PC-3 (cell line): ENCODE measurements at regions not wholly inside any gene's neighbourhood (a gene's known extent, or its start where the extent isn't known, plus 50 kb on each side); places are given as distances from the start of the nearest gene placed in this dataset.

Experiments
- ATAC-seq: fragments of 200-7000 bp; cut with Tn5 transposase; 2 replicates; pipeline ENCODE4 v1.9.1; 2020; ENCODE audit warnings: mild to moderate bottlenecking, moderate library complexity
- BruUV-seq: library from RNA; stranded (reverse); fragments of 400-500 nt; replicated peaks from 2 replicates; lab custom pipeline; 2021; lab: Mats Ljungman, UMichigan
- CTCF ChIA-PET: fragments of 300-600 bp; sonication (Branson Sonifier 250); formaldehyde crosslinking; loops from one replicate; lab custom pipeline; 2022; ENCODE audit warnings: antibody characterized with exemption; lab: Charles Lee
- POLR2A ChIA-PET: fragments of 300-600 bp; sonication (Branson Sonifier 250); formaldehyde crosslinking; loops from one replicate; lab custom pipeline; 2022; ENCODE audit warnings: antibody characterized with exemption; ENCODE audit not compliant: unreplicated experiment; lab: Charles Lee
- DNase-seq: peaks from one replicate; pipeline ENCODE4 v3.0.0-alpha.2; 2015
- H2AFZ ChIP-seq: fragments of 300-600 bp; sonication (generic); 2 replicates; pipeline ENCODE4 v1.6.0; 2016; ENCODE audit warnings: antibody characterized with exemption, low read length
- H3F3A ChIP-seq: fragments of 300-600 bp; sonication (generic); one replicate; pipeline ENCODE4 v1.6.0; 2017; ENCODE audit warnings: antibody characterized with exemption, low read length, control low read depth, mild to moderate bottlenecking; ENCODE audit not compliant: unreplicated experiment
- H3K27ac ChIP-seq: fragments of 300-600 bp; sonication (generic); 2 replicates; pipeline ENCODE4 v1.5.1; 2016; ENCODE audit warnings: mild to moderate bottlenecking, low read length
- H3K27me3 ChIP-seq: fragments of 300-600 bp; sonication (generic); 2 replicates; pipeline ENCODE4 v1.6.1; 2016; ENCODE audit warnings: low read length, mixed read lengths
- H3K36me3 ChIP-seq: fragments of 300-600 bp; sonication (generic); 2 replicates; pipeline ENCODE4 v1.6.1; 2016; ENCODE audit warnings: low read depth, mixed run types, low read length, mixed read lengths
- H3K4me1 ChIP-seq: fragments of 300-600 bp; sonication (generic); 2 replicates; pipeline ENCODE4 v1.5.1; 2016; ENCODE audit warnings: low read length; ENCODE audit not compliant: insufficient read depth
- H3K4me2 ChIP-seq: fragments of 300-600 bp; sonication (generic); 2 replicates; pipeline ENCODE4 v1.6.0; 2016; ENCODE audit warnings: low read length
- H3K4me3 ChIP-seq: fragments of 300-600 bp; sonication (generic); 2 replicates; pipeline ENCODE4 v1.5.1; 2016; ENCODE audit warnings: mild to moderate bottlenecking, low read length, mixed read lengths
- H3K79me2 ChIP-seq: fragments of 300-600 bp; sonication (generic); 2 replicates; pipeline ENCODE4 v1.6.1; 2017; ENCODE audit warnings: low read length, mixed read lengths
- H3K9ac ChIP-seq: fragments of 300-600 bp; sonication (generic); 2 replicates; pipeline ENCODE4 v1.6.0; 2016; ENCODE audit warnings: mild to moderate bottlenecking, low read length
- H3K9me2 ChIP-seq: fragments of 300-600 bp; sonication (generic); replicated peaks from 2 replicates; pipeline ENCODE4 v1.6.1; 2016; ENCODE audit warnings: mixed run types, low read length, mixed read lengths
- H3K9me3 ChIP-seq: fragments of 300-600 bp; sonication (generic); 2 replicates; pipeline ENCODE4 v1.6.1; 2016; ENCODE audit warnings: low read length, mixed read lengths
- H4K20me1 ChIP-seq: fragments of 300-600 bp; sonication (generic); 2 replicates; pipeline ENCODE4 v1.6.1; 2016; ENCODE audit warnings: low read length, mixed read lengths
- EZH2 ChIP-seq: fragments of 300-600 bp; sonication (generic); IDR thresholded peaks from one replicate; pipeline ENCODE4 v1.6.1; 2017; ENCODE audit warnings: antibody characterized with exemption, mild to moderate bottlenecking, low read length; ENCODE audit not compliant: unreplicated experiment
- EZH2phosphoT487 ChIP-seq: fragments of 300-600 bp; sonication (generic); IDR thresholded peaks from 2 replicates; pipeline ENCODE4 v1.6.1; 2018; ENCODE audit warnings: mild to moderate bottlenecking, antibody characterized with exemption, low read length, borderline replicate concordance
- intact Hi-C: fragments of 100-400 bp; cut with micrococcal nuclease; formaldehyde crosslinking; loops from 2 replicates; pipeline ENCODE4 v1.9.0; 2023
- TF ChIP-seq, protein P1 (sequence below): fragments of 300-600 bp; sonication (generic); conservative IDR thresholded peaks from 2 replicates; pipeline ENCODE4 v1.5.1; 2017; ENCODE audit warnings: antibody characterized with exemption, low read depth, mild to moderate bottlenecking, low read length

DNA sequence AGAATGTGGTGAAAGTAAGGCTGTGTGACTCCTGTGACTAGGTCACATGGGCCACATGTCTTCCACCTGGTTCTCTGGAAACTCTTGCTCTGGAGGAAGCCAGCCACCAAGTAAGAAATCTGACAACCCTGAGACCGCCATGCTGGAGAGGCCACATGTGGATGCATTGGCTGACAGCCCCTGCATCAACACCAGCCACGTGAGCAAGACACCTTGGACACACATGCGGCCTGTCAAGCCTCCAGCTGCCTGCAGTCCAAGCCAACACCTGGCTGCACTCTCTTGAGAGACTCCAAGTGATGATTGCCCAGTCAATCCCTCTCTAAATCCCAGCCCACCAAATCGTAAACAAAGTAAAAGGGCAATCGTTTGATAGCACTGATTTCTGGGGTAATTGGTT, 112.6 kb downstream of the FOXL1 start:
- H4K20me1 ChIP-seq: no peaks in the 10 kb centered on the region
- ChIA-PET POLR2A (no interaction called here), CTCF (no interaction called here)
- H3K27me3 ChIP-seq: no peaks in the 10 kb centered on the region
- H3K9me3 ChIP-seq: no peaks in the 10 kb centered on the region
- no peak for TF ChIP-seq EZH2phosphoT487
- TF ChIP-seq, protein P1, sequence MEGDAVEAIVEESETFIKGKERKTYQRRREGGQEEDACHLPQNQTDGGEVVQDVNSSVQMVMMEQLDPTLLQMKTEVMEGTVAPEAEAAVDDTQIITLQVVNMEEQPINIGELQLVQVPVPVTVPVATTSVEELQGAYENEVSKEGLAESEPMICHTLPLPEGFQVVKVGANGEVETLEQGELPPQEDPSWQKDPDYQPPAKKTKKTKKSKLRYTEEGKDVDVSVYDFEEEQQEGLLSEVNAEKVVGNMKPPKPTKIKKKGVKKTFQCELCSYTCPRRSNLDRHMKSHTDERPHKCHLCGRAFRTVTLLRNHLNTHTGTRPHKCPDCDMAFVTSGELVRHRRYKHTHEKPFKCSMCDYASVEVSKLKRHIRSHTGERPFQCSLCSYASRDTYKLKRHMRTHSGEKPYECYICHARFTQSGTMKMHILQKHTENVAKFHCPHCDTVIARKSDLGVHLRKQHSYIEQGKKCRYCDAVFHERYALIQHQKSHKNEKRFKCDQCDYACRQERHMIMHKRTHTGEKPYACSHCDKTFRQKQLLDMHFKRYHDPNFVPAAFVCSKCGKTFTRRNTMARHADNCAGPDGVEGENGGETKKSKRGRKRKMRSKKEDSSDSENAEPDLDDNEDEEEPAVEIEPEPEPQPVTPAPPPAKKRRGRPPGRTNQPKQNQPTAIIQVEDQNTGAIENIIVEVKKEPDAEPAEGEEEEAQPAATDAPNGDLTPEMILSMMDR: no peak
- no peaks in the 10 kb centered on the region for H3K79me2 ChIP-seq
- no peak overlapping the region for H3K4me2 ChIP-seq
- intact Hi-C loops: no loop called here
- H3F3A ChIP-seq: no peaks in the 10 kb centered on the region
- no peak overlapping the region for H2AFZ ChIP-seq
- H3K27ac ChIP-seq: no peak overlapping the region
- H3K36me3 ChIP-seq: no peaks in the 10 kb centered on the region
- no peak for DNase-seq
- H3K4me1 ChIP-seq: no peaks in the 10 kb centered on the region
- H3K9ac ChIP-seq: no peak overlapping the region
- H3K4me3 ChIP-seq: no peak overlapping the region
- BruUV-seq: no TSS peak
- no peaks in the 10 kb centered on the region for H3K9me2 ChIP-seq
- no peak for ATAC-seq

DNA sequence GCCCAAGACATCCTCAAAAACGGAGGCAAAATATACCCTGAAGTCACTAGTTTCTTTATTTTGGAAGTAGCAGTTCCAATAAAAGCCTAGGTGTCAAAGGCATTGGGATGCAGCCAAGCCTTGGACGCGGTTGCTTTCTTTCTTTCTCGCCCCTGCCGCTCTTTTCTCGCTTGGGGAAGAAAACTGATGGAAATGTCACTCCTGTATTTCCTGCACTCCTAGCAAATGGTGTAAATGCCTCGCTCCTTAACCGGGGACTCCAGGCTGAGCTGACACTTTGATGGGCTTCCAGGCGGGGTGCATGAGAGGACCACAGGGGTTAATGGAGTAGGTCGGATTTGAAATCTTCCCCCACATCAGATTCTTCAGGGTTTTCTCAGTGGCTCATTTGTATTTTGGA, 114.1 kb downstream of the FOXL1 start:
- POLR2A ChIA-PET: no interaction called here
- no TSS peak for BruUV-seq
- H3K4me1 ChIP-seq: no peaks in the 10 kb centered on the region

DNA sequence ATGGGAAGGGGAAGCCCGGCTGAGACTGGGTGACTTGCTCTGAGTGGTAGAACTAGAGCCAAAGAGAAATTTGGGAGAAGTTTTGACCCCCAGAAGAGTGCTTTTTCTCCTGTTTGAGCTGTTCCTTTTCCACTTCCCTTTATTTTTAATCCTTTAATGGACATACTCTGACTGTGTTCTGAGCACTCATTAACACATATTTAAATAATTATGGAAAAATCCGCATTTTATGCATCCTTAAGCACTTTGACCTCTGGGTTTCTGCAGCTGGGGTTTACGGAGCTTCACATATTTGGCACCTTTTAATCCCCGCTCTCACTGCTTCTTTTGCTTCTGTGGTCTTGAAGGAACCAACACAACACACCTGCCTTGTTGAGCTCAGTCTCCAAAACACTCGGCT, 114.7 kb downstream of the FOXL1 start:
- no peaks in the 10 kb centered on the region for H3K27me3 ChIP-seq
- no peaks in the 10 kb centered on the region for H3K4me1 ChIP-seq
- no peak overlapping the region for H3K9ac ChIP-seq
- no peaks in the 10 kb centered on the region for H3K36me3 ChIP-seq
- no peak for ATAC-seq
- no peaks in the 10 kb centered on the region for H3K9me3 ChIP-seq
- H3K27ac ChIP-seq: no peak overlapping the region
- CTCF ChIA-PET: interaction anchor here (0.6 kb wide), 1 partner anchor 57 kb away, joined by 3 read pairs; no protein-coding TSS in a partner anchor
- DNase-seq: no peak
- no peak overlapping the region for H3K4me2 ChIP-seq
- no TSS peak for BruUV-seq
- no peak overlapping the region for H2AFZ ChIP-seq
- no peaks in the 10 kb centered on the region for H3K9me2 ChIP-seq
- H3K4me3 ChIP-seq: no peak overlapping the region
- no peaks in the 10 kb centered on the region for H3K79me2 ChIP-seq
- intact Hi-C loops: no loop called here
- TF ChIP-seq, protein P1: no peak
- TF ChIP-seq EZH2 (no peak), EZH2phosphoT487 (no peak)
- POLR2A ChIA-PET: no interaction called here
- H4K20me1 ChIP-seq: no peaks in the 10 kb centered on the region
- no peaks in the 10 kb centered on the region for H3F3A ChIP-seq

More for the DNA sequence above, 114.1 kb downstream of the FOXL1 start:
- Histone ChIP-seq H3K9me2 (no peaks in the 10 kb centered on the region), H3K79me2 (no peaks in the 10 kb centered on the region), H3K27me3 (no peaks in the 10 kb centered on the region), H3K9ac (no peak overlapping the region), H3K4me2 (no peak overlapping the region), H3K27ac (no peak overlapping the region), H4K20me1 (no peaks in the 10 kb centered on the region), H3K9me3 (no peaks in the 10 kb centered on the region), H2AFZ (no peak overlapping the region), H3K4me3 (no peak overlapping the region), H3K36me3 (no peaks in the 10 kb centered on the region), H3F3A (no peaks in the 10 kb centered on the region)
- ATAC-seq: no peak
- TF ChIP-seq, protein P1: no peak
- TF ChIP-seq EZH2phosphoT487 (no peak), EZH2 (no peak)
- DNase-seq: no peak
- CTCF ChIA-PET: no interaction called here
- intact Hi-C loops: no loop called here
